HUDEP-2 (cell line): ENCODE measurements at regions not wholly inside any gene's neighbourhood (a gene's known extent, or its start where the extent isn't known, plus 50 kb on each side); places are given as distances from the start of the nearest gene placed in this dataset.
"Not testable (repeated sequence)": the region's sequence is repeated elsewhere in the genome, so short reads cannot be mapped to it uniquely, and the experiment has no call there.

Experiments used
- DNase-seq, 76 experiments: peaks; one replicate each; lab custom pipeline; 2025; ENCODE audit not compliant: unreplicated experiment in 76 of 76; lab: John Stamatoyannopoulos, UW

GRCh38 chr2:33984131-33984530 is 385.0 kb upstream of the FAM98A start:
- no peak for DNase-seq

DNA sequence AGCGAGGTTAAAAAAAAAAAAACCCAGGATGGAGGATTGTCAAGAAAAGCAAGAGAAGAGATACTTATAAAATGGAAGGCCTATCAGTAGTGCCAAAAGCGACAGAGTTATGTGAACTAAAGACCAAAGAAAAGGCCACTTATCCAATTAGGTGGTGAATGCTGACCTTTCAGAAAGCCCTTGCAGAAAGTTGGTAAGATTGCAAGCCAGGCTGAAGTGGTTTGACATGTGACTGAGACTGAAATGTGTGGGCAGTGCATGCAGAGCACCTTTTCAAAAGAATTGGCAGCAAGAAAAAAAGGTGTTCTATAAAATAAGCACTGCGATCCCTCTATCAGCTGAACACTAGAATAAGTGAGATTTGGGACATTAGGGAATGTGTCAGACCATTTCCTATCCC is 379.4 kb upstream of the FAM98A start:
- DNase-seq, result no peak

DNA sequence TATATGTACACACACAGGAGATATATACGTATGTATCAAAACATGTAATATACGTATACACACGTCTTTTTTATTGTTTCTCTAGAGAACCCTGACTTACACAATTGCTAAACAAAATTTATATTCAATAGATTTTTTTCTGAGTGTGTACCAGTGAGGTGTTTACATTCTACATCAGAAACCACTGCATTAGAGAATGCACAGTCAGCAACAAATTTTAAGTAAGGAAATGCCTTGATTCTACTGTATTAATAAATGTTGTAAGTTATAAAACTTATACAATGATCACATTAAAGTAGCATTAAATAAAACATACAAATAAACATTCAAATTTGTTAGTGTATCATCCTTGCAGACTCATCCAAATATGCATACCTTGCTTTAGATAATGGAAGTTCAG is 376.4 kb upstream of the FAM98A start:
- no peak for DNase-seq

- no peak for DNase-seq
Observed at GRCh38 chr2:33967103-33967502, 368.0 kb upstream of the FAM98A start.

GRCh38 chr2:33958591-33958990 is 359.5 kb upstream of the FAM98A start:
- no peak for DNase-seq

GRCh38 chr2:33949371-33949770 is 350.3 kb upstream of the FAM98A start:
- DNase-seq, result no peak

GRCh38 chr2:33946193-33946592 is 347.1 kb upstream of the FAM98A start:
- DNase-seq, result no peak

- DNase-seq, result no peak
Observed at GRCh38 chr2:33933203-33933602, 334.1 kb upstream of the FAM98A start.

DNA sequence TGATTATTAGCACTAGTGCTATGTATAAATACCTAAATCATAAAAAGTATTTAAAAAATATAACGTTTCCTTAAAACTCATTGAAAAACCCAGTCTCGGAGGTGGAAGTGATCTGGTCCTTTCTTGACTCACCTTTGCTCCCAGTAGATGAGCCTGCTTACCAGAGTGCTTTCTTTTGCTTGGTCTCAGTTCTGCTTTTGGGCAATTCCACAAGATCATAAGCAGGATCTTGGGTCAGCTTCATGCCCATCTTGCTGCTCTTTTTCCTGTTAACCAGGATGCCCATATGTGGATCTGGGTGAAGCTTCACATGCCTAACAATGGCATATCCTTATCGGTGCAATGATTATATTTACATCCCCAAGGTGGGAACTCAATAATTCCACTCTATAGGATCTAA is 332.1 kb upstream of the FAM98A start:
- DNase-seq, result no peak

DNA sequence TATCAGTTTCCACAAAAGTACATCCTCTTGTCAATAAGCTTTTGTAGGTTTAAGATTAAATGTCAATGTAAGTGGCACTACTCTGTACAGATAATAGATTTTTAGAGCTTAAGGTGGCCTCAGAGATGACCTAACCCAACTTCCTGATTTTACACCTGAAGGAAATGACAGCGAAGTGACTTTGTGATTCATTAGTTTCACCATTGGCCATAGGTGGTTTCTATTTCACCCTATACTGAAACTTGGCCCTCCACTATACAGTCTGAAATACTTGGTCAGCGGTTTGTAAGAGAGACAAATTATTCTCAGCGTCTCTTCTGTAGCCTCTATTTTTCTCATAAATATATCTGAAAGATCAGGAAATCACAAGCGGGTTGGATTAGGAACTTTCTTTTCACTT is 330.4 kb upstream of the FAM98A start:
- no peak for DNase-seq

DNA sequence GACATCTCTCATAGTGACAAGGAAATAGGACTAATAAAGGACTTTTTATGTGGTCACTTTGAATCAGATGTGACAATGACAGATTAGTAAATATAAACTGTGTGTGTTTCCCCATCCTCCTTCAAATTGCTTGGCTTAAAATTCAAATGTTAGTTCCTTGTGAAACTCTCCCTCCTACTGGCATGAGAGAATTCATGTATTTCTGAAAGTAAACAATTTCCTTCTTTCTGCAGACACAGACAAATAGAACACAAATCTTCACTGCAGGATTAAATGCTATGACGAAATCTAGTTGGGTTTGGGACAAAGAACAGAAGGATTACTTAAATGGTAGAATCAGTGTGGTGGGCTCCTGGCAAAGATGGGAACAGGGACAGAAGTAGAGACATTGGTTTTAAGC is 328.7 kb upstream of the FAM98A start:
- no peak for DNase-seq

DNA sequence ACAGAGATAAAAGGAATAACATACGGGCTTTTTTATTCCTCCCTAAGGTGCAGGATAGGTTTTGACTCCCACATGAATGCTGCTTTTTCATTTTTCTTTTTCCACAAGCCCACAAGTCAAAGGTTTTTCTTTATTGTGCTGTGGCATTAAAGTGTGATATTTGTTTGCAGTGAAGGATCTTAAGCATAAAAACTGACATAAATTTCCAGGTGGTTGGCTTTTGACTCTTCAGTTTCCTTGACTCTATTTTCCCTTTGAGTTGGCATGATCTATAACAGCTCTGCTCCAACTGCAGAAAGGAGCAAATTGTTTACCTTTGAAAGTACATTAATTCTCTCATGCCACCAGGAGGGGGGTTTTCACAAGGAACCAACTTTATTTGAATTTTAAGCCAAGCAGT is 326.2 kb upstream of the FAM98A start:
- DNase-seq, result no peak

- DNase-seq, result no peak
Observed at GRCh38 chr2:33924586-33925169, 325.6 kb upstream of the FAM98A start.

DNA sequence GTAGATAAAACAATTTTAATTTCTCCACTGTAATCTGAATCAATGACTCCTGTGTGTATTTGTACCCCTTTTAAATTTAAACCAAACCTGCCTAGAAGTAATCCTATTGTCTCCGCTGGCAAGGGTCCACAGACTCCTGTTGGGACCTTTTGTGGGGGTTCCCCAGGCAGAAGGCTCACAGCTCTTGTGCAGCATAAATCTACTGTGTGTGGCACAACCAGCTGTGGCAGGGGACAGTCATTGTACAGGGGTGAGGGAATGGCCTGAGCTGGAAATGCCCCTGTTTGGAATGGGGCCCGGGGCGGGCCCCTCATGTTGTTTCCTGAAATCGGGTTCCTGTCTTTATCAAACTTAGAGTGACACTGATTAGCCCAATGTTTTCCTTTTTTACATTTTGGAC is 318.2 kb upstream of the FAM98A start:
- DNase-seq, result no peak

- DNase-seq, result no peak
Observed at GRCh38 chr2:33913071-33913616, 314.0 kb upstream of the FAM98A start.

- DNase-seq, result no peak
Observed at GRCh38 chr2:33911327-33911726, 312.2 kb upstream of the FAM98A start.

DNA sequence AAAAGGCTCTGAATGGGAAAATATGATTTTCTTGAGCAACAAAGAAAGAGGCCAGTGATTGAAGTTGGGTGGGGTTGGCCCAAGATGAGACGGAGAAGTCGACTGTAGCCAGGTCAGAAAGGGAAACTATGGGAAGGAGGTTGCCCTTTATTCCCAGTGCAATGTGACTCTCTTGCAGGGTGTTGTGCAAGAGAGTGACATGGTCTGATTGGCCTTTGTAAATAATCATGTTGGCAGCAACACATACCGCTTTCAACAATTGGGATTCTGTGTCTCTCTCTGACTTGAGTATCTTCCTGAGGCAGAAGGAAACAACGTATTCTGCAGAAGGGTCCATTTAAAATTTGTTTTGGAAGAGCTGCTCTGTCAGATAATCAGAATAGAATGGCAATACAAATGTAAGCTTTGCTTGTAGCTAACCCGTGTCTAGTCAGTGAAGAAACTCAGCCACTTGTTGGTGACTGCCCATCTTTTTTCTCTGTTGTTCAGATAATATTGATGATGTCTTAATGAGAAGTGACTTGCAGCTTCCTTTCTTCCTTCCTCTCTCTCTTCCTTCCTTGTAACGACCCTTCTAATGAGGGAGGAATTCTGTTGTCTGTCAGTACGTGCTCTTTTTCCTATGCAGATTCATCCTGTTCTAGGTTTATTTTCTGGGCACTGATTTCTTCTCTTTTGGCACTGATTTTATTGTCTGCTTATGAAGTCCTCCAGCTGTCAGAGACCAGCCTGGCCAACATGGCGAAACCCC is 311.0 kb upstream of the FAM98A start:
- DNase-seq, result no peak

DNA sequence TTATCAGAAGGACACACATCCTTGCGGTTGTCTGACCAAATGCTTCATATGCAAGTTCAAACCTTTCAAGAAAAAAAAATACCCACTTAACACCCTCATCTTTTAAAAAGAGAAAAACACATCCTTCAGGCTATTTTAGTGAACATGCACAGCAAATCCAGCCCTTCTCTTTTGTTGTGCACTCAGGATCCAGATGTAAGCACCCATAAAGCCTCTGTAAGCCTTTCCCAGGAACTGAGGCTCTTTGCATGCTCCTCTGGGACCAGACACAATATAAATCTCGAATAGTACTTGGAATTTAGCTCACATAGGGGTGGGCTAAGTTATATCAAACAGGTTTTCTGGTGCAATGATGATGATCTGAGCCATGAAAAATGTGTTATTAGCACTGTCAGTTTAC is 308.8 kb upstream of the FAM98A start:
- DNase-seq, result no peak

DNA sequence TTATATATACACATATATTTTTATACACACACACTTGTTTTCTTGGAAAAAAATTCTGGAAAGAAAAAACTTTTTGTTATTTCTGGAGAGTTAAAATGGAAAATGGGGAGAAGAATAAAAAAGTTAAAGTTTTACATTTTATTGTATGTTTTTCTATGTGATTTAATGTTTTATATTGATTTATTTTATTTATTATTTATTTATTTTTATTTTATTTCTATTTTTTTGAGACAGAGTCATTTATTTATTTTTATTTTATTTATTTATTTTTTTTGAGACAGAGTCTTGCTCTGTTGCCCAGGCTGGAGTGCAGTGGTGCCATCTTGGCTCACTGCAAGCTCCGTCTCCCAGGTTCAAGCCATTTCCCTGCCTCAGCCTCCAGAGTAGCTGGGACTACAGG is 307.0 kb upstream of the FAM98A start:
- DNase-seq, result not testable (repeated sequence)

DNA sequence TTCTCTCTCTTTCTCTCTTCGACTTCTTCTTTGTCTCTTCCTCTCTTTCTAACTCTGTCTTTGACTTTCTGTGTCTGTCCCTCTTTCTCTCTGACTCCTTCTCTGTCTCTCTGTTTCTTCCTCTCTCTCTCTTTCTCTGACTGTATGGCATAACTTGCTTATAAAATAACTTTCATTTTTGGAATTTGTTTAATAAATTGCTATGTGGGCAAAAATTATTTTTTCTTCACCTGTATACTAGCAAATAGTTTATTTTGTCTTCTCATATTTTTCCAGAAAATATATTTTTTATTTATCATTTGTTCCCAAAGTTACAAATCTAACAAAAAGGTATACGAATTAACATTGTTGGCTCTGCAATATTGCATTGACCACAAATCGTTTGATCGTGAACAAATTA is 305.7 kb upstream of the FAM98A start:
- no peak for DNase-seq

DNA sequence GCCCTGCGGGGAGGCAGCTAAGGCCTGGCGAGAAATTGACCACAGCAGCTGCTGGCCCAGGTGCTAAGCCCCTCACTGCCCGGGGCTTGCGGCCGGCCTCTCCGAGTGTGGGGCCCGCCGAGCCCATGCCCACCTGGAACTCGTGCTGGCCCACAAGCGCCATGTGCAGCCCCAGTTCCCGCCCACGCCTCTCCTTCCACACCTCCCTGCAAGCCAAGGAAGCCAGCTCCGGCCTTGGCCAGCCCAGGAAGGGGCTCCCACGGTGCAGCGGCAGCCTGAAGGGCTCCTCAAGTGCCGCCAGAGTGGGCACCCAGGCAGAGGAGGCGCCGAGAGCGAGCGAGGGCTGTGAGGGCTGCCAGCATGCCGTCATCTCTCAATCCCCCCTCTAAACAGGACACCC is 304.6 kb upstream of the FAM98A start:
- no peak for DNase-seq

DNA sequence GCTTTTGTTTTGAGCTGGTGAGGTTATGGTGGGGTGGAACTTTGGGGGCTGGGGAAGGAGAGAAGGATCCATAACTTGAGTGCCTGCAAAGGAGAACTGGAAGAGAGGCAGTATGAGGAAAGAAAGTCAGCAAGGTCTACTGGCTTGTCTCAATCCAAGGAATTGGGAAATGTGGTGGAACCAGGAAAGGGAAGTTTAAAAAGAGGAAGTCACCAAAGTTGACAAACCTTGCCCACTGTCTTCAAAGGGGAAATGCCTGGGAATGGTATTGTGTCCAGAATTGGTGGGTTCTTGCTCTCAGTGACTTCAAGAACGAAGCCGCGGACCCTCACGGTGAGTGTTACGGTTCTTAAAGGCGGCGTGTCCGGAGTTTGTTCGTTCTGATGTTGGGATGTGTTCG is 304.1 kb upstream of the FAM98A start:
- no peak for DNase-seq
